ENCODE measurements at regions not wholly inside any gene's neighbourhood (a gene's known extent, or its start where the extent isn't known, plus 50 kb on each side); places are given as distances from the start of the nearest gene placed in this dataset.

DNA sequence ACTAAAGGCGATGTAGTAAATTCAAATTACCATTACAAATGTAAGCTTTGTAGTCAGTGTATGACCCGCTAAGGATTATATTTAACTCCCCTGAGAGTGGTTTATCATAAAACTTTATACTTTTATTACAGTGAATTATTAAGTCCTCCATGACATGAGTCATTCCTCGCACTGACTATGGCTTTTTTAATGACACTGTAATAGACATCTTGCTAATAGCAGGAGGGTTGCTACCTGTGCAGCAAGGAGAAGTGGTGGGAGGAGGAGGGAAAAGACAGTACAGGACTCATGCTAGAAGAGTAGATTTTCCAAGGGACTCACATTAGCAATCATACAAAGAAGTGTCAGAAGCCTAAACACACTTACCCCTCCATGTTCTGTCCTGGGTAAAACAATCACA lies 556.1 kb downstream of the BCL11A start:
- Histone ChIP-seq H3K9me3 (ENCODE audit: control insufficient read depth in 2 of 2, low read length in 2 of 2) (no peaks in the 10 kb centered on the region), H3K4me3 (ENCODE audit: low read length in 2 of 2) (no peak overlapping the region), H3K27ac (ENCODE audit: low read length) (no peak overlapping the region), H3K4me1 (ENCODE audit: control insufficient read depth, insufficient read depth, low read length) (no peaks in the 10 kb centered on the region), H3K36me3 (ENCODE audit: control insufficient read depth in 2 of 2, insufficient read depth in 2 of 2, low read length in 2 of 2) (no peaks in the 10 kb centered on the region), H3K9ac (ENCODE audit: low read length in 2 of 2) (no peak overlapping the region), H3K27me3 (ENCODE audit: control insufficient read depth in 1 of 2, insufficient read depth in 2 of 2, low read length in 2 of 2) (no peaks in the 10 kb centered on the region)

- Histone ChIP-seq H3K9ac (ENCODE audit: low read length in 2 of 2) (no peak overlapping the region), H3K36me3 (ENCODE audit: control insufficient read depth in 2 of 2, insufficient read depth in 2 of 2, low read length in 2 of 2) (no peaks in the 10 kb centered on the region), H3K9me3 (ENCODE audit: control insufficient read depth in 2 of 2, low read length in 2 of 2) (no peaks in the 10 kb centered on the region), H3K4me1 (ENCODE audit: control insufficient read depth, insufficient read depth, low read length) (no peaks in the 10 kb centered on the region), H3K27me3 (ENCODE audit: control insufficient read depth in 1 of 2, insufficient read depth in 2 of 2, low read length in 2 of 2) (no peaks in the 10 kb centered on the region), H3K4me3 (ENCODE audit: low read length in 2 of 2) (no peak overlapping the region), H3K27ac (ENCODE audit: low read length) (no peak overlapping the region)
Observed at GRCh38 chr2:59996855-59997254, 556.6 kb downstream of the BCL11A start.

DNA sequence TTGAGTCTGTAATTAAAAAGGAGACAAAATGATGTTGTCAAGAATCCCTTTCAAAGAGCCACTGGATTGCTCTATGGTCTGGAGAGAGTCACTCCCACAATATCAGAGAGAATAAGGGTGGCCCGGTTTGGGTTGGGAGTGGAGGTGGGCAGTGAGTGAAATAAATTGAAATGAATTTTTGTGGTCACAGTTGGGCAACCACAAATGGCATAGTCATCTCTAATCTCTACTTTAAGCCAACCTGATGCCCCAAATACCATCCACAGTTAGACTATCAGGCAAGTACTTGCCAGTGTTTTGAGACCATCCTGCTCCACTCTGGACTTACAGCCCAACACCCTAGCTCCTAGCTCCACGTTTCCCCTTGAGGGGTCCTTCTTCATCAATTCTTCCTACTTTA lies 559.7 kb downstream of the BCL11A start:
- no peaks in the 10 kb centered on the region for H3K4me1 ChIP-seq (ENCODE audit: control insufficient read depth, insufficient read depth, low read length)

DNA sequence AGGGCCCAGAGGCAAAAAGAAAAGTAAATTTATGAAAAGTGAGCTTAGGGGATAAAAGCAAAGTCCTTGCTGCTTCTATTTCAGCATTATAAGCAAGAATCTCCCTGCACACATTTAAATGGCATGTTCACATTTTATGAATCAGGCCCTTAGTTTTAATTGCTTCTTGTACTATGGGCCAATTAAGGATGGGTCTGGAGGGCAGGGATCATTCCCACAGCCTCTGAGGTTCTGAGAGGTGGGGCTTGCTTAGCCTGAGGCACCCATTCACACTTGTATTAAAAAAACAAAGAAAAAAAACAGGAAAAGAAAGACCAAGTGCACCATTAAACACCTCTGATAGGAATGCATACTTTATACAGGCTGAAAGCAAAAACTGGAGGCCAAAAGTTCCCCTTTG lies 565.1 kb downstream of the BCL11A start:
- peaks cover 3% of the 10 kb centered on the region for H3K4me1 ChIP-seq (ENCODE audit: control insufficient read depth, insufficient read depth, low read length)
- H3K9me3 ChIP-seq (ENCODE audit: control insufficient read depth in 2 of 2, low read length in 2 of 2): no peaks in the 10 kb centered on the region

More for the DNA sequence above, 559.7 kb downstream of the BCL11A start:
- no peak overlapping the region for H3K9ac ChIP-seq (ENCODE audit: low read length in 2 of 2)
- no peak overlapping the region for H3K27ac ChIP-seq (ENCODE audit: low read length)
- H3K9me3 ChIP-seq (ENCODE audit: control insufficient read depth in 2 of 2, low read length in 2 of 2): no peaks in the 10 kb centered on the region
- no peak overlapping the region for H3K4me3 ChIP-seq (ENCODE audit: low read length in 2 of 2)
- H3K36me3 ChIP-seq (ENCODE audit: control insufficient read depth in 2 of 2, insufficient read depth in 2 of 2, low read length in 2 of 2): no peaks in the 10 kb centered on the region
- no peaks in the 10 kb centered on the region for H3K27me3 ChIP-seq (ENCODE audit: control insufficient read depth in 1 of 2, insufficient read depth in 2 of 2, low read length in 2 of 2)

DNA sequence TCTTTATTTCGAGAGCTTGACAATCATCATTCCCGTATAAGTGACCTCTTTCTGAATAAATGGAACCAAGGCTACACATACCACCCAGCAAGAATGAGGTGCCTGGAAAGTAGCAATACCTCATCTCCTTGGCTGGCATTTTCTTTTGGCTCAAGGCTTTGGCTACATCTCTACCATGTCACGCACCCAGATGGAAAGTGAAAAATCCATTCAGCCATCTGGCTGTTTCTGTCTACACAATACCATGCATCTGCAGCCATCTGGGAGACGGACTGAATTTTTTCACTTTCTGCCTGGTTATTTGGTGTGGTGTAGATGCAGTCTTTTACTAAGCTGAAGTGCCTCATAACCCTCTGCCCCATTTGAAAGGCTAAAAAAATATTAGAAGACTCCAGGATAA lies 566.9 kb downstream of the BCL11A start:
- H3K9ac ChIP-seq (ENCODE audit: low read length in 2 of 2): no peak overlapping the region
- H3K9me3 ChIP-seq (ENCODE audit: control insufficient read depth in 2 of 2, low read length in 2 of 2): no peaks in the 10 kb centered on the region
- H3K4me1 ChIP-seq (ENCODE audit: control insufficient read depth, insufficient read depth, low read length): peaks cover 3% of the 10 kb centered on the region
- H3K4me3 ChIP-seq (ENCODE audit: low read length in 2 of 2): no peak overlapping the region
- no peak overlapping the region for H3K27ac ChIP-seq (ENCODE audit: low read length)
- no peaks in the 10 kb centered on the region for H3K27me3 ChIP-seq (ENCODE audit: control insufficient read depth in 1 of 2, insufficient read depth in 2 of 2, low read length in 2 of 2)
- no peaks in the 10 kb centered on the region for H3K36me3 ChIP-seq (ENCODE audit: control insufficient read depth in 2 of 2, insufficient read depth in 2 of 2, low read length in 2 of 2)

More for the DNA sequence above, 565.1 kb downstream of the BCL11A start:
- H3K36me3 ChIP-seq (ENCODE audit: control insufficient read depth in 2 of 2, insufficient read depth in 2 of 2, low read length in 2 of 2): no peaks in the 10 kb centered on the region
- H3K4me3 ChIP-seq (ENCODE audit: low read length in 2 of 2): no peak overlapping the region
- no peaks in the 10 kb centered on the region for H3K27me3 ChIP-seq (ENCODE audit: control insufficient read depth in 1 of 2, insufficient read depth in 2 of 2, low read length in 2 of 2)
- no peak overlapping the region for H3K9ac ChIP-seq (ENCODE audit: low read length in 2 of 2)
- no peak overlapping the region for H3K27ac ChIP-seq (ENCODE audit: low read length)

DNA sequence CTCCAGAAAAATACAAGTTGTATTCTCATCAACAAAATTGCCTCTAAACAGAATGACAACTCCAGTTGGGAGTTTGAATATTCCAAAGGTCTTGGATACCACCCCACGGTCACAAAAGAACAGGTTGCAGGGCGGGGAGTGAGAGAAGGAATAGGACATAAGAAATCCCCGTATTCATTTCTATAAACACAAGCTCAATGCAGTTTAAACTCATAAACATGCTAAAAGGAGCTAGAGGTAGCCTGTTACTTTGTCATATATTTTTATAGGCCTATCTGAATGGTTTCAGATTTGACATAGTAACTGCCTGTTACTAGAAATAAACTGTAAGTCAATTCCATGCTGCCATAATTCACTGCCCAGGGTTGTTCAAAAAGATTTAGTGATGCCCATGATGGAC lies 567.5 kb downstream of the BCL11A start:
- Histone ChIP-seq H3K9ac (ENCODE audit: low read length in 2 of 2) (no peak overlapping the region), H3K9me3 (ENCODE audit: control insufficient read depth in 2 of 2, low read length in 2 of 2) (no peaks in the 10 kb centered on the region), H3K4me1 (ENCODE audit: control insufficient read depth, insufficient read depth, low read length) (peaks cover 3% of the 10 kb centered on the region), H3K4me3 (ENCODE audit: low read length in 2 of 2) (no peak overlapping the region), H3K27ac (ENCODE audit: low read length) (no peak overlapping the region), H3K27me3 (ENCODE audit: control insufficient read depth in 1 of 2, insufficient read depth in 2 of 2, low read length in 2 of 2) (no peaks in the 10 kb centered on the region), H3K36me3 (ENCODE audit: control insufficient read depth in 2 of 2, insufficient read depth in 2 of 2, low read length in 2 of 2) (no peaks in the 10 kb centered on the region)

DNA sequence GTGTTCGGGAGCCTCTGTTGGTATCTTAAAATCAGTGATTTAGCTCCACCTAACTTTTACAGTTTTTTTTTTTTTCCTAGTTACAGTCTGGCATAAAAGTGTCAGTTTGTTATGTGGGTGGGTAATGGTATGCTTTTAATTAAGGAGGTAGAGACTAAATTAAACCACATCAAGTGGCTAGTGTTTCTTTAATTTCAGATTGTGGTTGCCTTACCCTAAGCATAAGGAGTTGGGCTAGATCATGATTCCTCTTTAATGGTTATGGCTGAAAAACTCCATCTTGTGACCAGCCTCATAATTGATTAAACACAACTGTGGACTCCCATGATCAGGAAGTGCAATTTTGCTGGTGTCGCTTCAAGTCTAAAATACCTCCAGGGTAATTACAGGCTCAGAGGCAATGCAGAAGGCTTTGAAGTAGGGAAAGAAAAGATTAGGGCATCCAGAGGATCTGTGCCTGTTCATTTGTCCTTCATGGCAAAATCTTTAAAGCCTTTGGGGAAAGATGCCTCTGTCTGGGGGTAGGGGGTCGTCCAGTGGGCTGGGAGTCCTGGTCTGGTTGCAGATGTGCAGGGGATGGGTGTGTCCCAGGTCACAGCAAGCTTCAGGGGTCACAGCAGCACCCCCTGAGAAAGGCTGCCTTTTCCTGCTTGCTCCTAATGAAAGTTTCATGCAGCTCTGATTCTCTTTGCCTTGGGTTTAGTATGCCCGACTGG lies 579.2 kb downstream of the BCL11A start:
- H3K9me3 ChIP-seq (ENCODE audit: control insufficient read depth in 2 of 2, low read length in 2 of 2): no peaks in the 10 kb centered on the region
- no peaks in the 10 kb centered on the region for H3K4me1 ChIP-seq (ENCODE audit: control insufficient read depth, insufficient read depth, low read length)
- no peak overlapping the region for H3K9ac ChIP-seq (ENCODE audit: low read length in 2 of 2)
- H3K27ac ChIP-seq (ENCODE audit: low read length): no peak overlapping the region
- no peak overlapping the region for H3K4me3 ChIP-seq (ENCODE audit: low read length in 2 of 2)
- H3K36me3 ChIP-seq (ENCODE audit: control insufficient read depth in 2 of 2, insufficient read depth in 2 of 2, low read length in 2 of 2): no peaks in the 10 kb centered on the region
- H3K27me3 ChIP-seq (ENCODE audit: control insufficient read depth in 1 of 2, insufficient read depth in 2 of 2, low read length in 2 of 2): no peaks in the 10 kb centered on the region

- H3K27me3 ChIP-seq (ENCODE audit: control insufficient read depth in 1 of 2, insufficient read depth in 2 of 2, low read length in 2 of 2): no peaks in the 10 kb centered on the region
- H3K9me3 ChIP-seq (ENCODE audit: control insufficient read depth in 2 of 2, low read length in 2 of 2): no peaks in the 10 kb centered on the region
- H3K4me1 ChIP-seq (ENCODE audit: control insufficient read depth, insufficient read depth, low read length): no peaks in the 10 kb centered on the region
- no peak overlapping the region for H3K27ac ChIP-seq (ENCODE audit: low read length)
- no peaks in the 10 kb centered on the region for H3K36me3 ChIP-seq (ENCODE audit: control insufficient read depth in 2 of 2, insufficient read depth in 2 of 2, low read length in 2 of 2)
- no peak overlapping the region for H3K9ac ChIP-seq (ENCODE audit: low read length in 2 of 2)
- no peak overlapping the region for H3K4me3 ChIP-seq (ENCODE audit: low read length in 2 of 2)
Observed at GRCh38 chr2:59969161-59969560, 584.3 kb downstream of the BCL11A start.

DNA sequence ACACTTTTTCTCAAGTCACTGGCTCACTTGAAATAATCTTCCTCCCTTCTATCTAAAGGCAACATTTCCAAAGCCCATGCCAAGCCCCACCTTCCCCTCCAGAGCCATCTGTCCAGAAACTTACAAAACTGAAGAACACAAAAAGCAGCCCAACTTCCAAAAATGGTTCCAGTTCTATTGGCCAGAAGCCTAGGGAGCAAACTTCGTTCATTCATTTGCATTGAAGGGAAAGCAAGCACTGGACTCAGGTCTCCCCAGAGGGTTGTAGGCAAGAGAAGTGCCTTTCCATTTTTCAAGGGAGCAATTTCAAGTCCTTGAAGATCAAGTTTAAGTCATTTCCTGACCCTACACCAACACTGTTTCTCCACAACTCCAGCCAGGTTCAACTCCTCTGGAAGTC lies 585.0 kb downstream of the BCL11A start:
- Histone ChIP-seq H3K9ac (ENCODE audit: low read length in 2 of 2) (no peak overlapping the region), H3K27me3 (ENCODE audit: control insufficient read depth in 1 of 2, insufficient read depth in 2 of 2, low read length in 2 of 2) (no peaks in the 10 kb centered on the region), H3K9me3 (ENCODE audit: control insufficient read depth in 2 of 2, low read length in 2 of 2) (no peaks in the 10 kb centered on the region), H3K27ac (ENCODE audit: low read length) (no peak overlapping the region), H3K4me1 (ENCODE audit: control insufficient read depth, insufficient read depth, low read length) (no peaks in the 10 kb centered on the region), H3K36me3 (ENCODE audit: control insufficient read depth in 2 of 2, insufficient read depth in 2 of 2, low read length in 2 of 2) (no peaks in the 10 kb centered on the region), H3K4me3 (ENCODE audit: low read length in 2 of 2) (no peak overlapping the region)

- no peak overlapping the region for H3K9ac ChIP-seq (ENCODE audit: low read length in 2 of 2)
- no peaks in the 10 kb centered on the region for H3K27me3 ChIP-seq (ENCODE audit: control insufficient read depth in 1 of 2, insufficient read depth in 2 of 2, low read length in 2 of 2)
- no peak overlapping the region for H3K27ac ChIP-seq (ENCODE audit: low read length)
- H3K4me1 ChIP-seq (ENCODE audit: control insufficient read depth, insufficient read depth, low read length): no peaks in the 10 kb centered on the region
- H3K9me3 ChIP-seq (ENCODE audit: control insufficient read depth in 2 of 2, low read length in 2 of 2): no peaks in the 10 kb centered on the region
- H3K36me3 ChIP-seq (ENCODE audit: control insufficient read depth in 2 of 2, insufficient read depth in 2 of 2, low read length in 2 of 2): no peaks in the 10 kb centered on the region
- no peak overlapping the region for H3K4me3 ChIP-seq (ENCODE audit: low read length in 2 of 2)
Observed at GRCh38 chr2:59967691-59968090, 585.8 kb downstream of the BCL11A start.

DNA sequence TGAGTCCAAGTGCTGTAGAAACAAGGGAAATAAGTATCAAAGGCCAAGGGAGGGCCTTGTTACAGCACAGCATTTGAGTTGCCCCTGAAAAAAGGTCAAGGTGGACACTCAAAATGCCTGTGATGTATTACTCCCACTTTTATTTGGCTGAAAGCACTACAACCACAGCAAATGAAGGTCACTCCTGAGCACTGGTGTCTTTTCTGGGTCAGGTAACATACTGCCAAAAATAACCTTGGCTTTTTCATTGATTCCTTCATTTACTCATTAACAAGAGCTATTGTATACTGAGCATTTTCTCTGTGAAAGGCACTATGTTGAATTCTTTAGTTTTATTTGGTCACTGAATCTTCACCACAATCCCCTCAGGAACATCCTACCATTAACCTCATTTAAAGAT lies 590.3 kb downstream of the BCL11A start:
- Histone ChIP-seq H3K4me1 (ENCODE audit: control insufficient read depth, insufficient read depth, low read length) (no peaks in the 10 kb centered on the region), H3K4me3 (ENCODE audit: low read length in 2 of 2) (no peak overlapping the region), H3K36me3 (ENCODE audit: control insufficient read depth in 2 of 2, insufficient read depth in 2 of 2, low read length in 2 of 2) (no peaks in the 10 kb centered on the region), H3K9ac (ENCODE audit: low read length in 2 of 2) (no peak overlapping the region), H3K27ac (ENCODE audit: low read length) (no peak overlapping the region), H3K9me3 (ENCODE audit: control insufficient read depth in 2 of 2, low read length in 2 of 2) (no peaks in the 10 kb centered on the region), H3K27me3 (ENCODE audit: control insufficient read depth in 1 of 2, insufficient read depth in 2 of 2, low read length in 2 of 2) (no peaks in the 10 kb centered on the region)
